ENCODE measurements at regions not wholly inside any gene's neighbourhood (a gene's known extent, or its start where the extent isn't known, plus 50 kb on each side); places are given as distances from the start of the nearest gene placed in this dataset.

DNA sequence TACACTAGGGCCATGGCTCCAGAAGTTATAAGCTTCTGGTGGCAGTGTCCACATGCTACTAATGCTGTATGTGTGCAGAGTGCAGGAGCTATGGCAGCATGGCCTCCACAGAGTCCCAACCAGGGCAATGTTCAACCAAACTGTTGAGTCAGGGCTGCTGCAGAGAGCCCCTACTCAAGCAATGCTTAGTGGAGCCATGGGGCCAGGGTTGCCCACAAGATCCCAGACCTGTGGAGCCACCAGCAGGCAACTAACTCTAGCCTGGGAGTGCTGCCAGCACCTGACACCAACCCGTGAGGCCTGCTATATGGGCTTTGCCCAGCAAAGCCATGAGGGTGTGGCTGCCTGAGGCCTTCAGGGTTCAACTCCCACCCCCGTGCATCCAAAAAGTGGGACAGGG is 655.2 kb downstream of the TBC1D22A start:
- H3K9ac ChIP-seq (ENCODE audit: low read depth, low read length, poor library complexity, severe bottlenecking), result no peak overlapping the region
- peaks cover 5% of the 10 kb centered on the region; the same call in 1 of the 2 replicates for H3K9me3 ChIP-seq (ENCODE audit: insufficient read depth, low read depth, low read length)
- H3K4me2 ChIP-seq (ENCODE audit: low read depth, low read length, poor library complexity, severe bottlenecking), result no peak overlapping the region
- H3K27me3 ChIP-seq (ENCODE audit: insufficient read depth, low read length, poor library complexity, severe bottlenecking), result no peaks in the 10 kb centered on the region
- H2AFZ ChIP-seq (ENCODE audit: low read length), result no peak overlapping the region
- H4K20me1 ChIP-seq (ENCODE audit: insufficient read depth, low read length, poor library complexity, severe bottlenecking), result no peaks in the 10 kb centered on the region
- no peaks in the 10 kb centered on the region for H3K9me2 ChIP-seq (replicated peaks; ENCODE audit: low read depth, low read length)
- no peak for TF ChIP-seq EZH2phosphoT487 (IDR thresholded peaks at IDR 0.05; ENCODE audit: borderline replicate concordance)
- TF ChIP-seq, protein P1, sequence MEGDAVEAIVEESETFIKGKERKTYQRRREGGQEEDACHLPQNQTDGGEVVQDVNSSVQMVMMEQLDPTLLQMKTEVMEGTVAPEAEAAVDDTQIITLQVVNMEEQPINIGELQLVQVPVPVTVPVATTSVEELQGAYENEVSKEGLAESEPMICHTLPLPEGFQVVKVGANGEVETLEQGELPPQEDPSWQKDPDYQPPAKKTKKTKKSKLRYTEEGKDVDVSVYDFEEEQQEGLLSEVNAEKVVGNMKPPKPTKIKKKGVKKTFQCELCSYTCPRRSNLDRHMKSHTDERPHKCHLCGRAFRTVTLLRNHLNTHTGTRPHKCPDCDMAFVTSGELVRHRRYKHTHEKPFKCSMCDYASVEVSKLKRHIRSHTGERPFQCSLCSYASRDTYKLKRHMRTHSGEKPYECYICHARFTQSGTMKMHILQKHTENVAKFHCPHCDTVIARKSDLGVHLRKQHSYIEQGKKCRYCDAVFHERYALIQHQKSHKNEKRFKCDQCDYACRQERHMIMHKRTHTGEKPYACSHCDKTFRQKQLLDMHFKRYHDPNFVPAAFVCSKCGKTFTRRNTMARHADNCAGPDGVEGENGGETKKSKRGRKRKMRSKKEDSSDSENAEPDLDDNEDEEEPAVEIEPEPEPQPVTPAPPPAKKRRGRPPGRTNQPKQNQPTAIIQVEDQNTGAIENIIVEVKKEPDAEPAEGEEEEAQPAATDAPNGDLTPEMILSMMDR (conservative IDR thresholded peaks at IDR 0.05; ENCODE audit: low read length), result no peak
- H3K36me3 ChIP-seq (ENCODE audit: insufficient read depth, low read length), result no peaks in the 10 kb centered on the region
- H3K4me1 ChIP-seq (ENCODE audit: insufficient read depth, low read length, poor library complexity, severe bottlenecking), result no peaks in the 10 kb centered on the region
- no peaks in the 10 kb centered on the region for H3K79me2 ChIP-seq (ENCODE audit: insufficient read depth, low read length)
- H3F3A ChIP-seq (ENCODE audit: low read depth), result no peaks in the 10 kb centered on the region
- no peak overlapping the region for H3K4me3 ChIP-seq (ENCODE audit: low read length, poor library complexity, severe bottlenecking)

- no peak overlapping the region for H2AFZ ChIP-seq (ENCODE audit: low read length)
- H4K20me1 ChIP-seq (ENCODE audit: insufficient read depth, low read length, poor library complexity, severe bottlenecking), result no peaks in the 10 kb centered on the region
- no peak overlapping the region for H3K9ac ChIP-seq (ENCODE audit: low read depth, low read length, poor library complexity, severe bottlenecking)
- no peak overlapping the region for H3K4me2 ChIP-seq (ENCODE audit: low read depth, low read length, poor library complexity, severe bottlenecking)
- no peaks in the 10 kb centered on the region for H3K79me2 ChIP-seq (ENCODE audit: insufficient read depth, low read length)
- no peaks in the 10 kb centered on the region for H3K9me2 ChIP-seq (replicated peaks; ENCODE audit: low read depth, low read length)
- no peaks in the 10 kb centered on the region for H3K36me3 ChIP-seq (ENCODE audit: insufficient read depth, low read length)
- peaks cover 3% of the 10 kb centered on the region; the same call in 1 of the 2 replicates for H3K9me3 ChIP-seq (ENCODE audit: insufficient read depth, low read depth, low read length)
- no peaks in the 10 kb centered on the region for H3K4me1 ChIP-seq (ENCODE audit: insufficient read depth, low read length, poor library complexity, severe bottlenecking)
- TF ChIP-seq EZH2phosphoT487 (IDR thresholded peaks at IDR 0.05; ENCODE audit: borderline replicate concordance), result no peak
- TF ChIP-seq, protein P1 (conservative IDR thresholded peaks at IDR 0.05; ENCODE audit: low read length), result no peak
- no peak overlapping the region for H3K4me3 ChIP-seq (ENCODE audit: low read length, poor library complexity, severe bottlenecking)
- H3F3A ChIP-seq (ENCODE audit: low read depth), result no peaks in the 10 kb centered on the region
- H3K27me3 ChIP-seq (ENCODE audit: insufficient read depth, low read length, poor library complexity, severe bottlenecking), result no peaks in the 10 kb centered on the region
Observed at GRCh38 chr22:47411006-47411405, 648.6 kb downstream of the TBC1D22A start.

DNA sequence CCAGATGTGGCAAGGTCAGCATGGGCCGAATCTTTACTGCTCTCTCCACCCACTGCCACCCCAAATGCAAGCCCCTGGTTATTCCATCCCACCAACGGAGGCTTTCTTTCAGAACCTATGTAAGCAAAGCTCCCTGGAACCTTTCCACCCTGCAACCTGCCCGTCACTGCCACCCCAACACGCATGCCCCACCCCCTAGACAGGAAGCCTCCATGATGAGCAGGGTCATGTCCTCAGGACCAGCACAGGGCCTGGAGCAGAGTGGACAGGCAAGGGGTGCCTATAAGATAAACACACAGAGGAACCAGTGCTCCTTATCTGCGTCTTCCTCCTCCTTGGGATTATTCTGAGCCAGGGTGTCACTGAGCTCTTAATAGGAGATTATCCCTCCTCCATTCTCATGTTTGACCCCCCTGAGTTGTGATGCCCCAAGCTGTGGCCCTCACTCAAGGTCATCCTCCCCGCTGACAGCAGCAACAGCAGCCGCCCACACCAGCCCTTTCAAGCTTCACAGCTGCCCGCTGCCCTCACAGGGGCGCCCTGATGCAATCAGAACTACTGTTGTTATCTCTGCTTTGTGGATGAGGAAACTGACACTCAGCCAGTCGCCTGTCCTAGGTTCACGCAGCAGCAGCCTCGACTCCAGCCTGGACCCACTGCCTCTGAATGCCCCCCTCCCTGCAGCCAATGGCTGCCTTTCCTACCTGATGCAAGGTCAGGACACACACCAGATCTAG is 647.3 kb downstream of the TBC1D22A start:
- no peaks in the 10 kb centered on the region for H3K4me1 ChIP-seq (ENCODE audit: insufficient read depth, low read length, poor library complexity, severe bottlenecking)
- TF ChIP-seq EZH2phosphoT487 (IDR thresholded peaks at IDR 0.05; ENCODE audit: borderline replicate concordance), result no peak
- TF ChIP-seq, protein P1 (conservative IDR thresholded peaks at IDR 0.05; ENCODE audit: low read length), result no peak

More for the DNA sequence above, 647.3 kb downstream of the TBC1D22A start:
- H4K20me1 ChIP-seq (ENCODE audit: insufficient read depth, low read length, poor library complexity, severe bottlenecking), result no peaks in the 10 kb centered on the region
- H3K4me2 ChIP-seq (ENCODE audit: low read depth, low read length, poor library complexity, severe bottlenecking), result no peak overlapping the region
- no peaks in the 10 kb centered on the region for H3K79me2 ChIP-seq (ENCODE audit: insufficient read depth, low read length)
- H3K9ac ChIP-seq (ENCODE audit: low read depth, low read length, poor library complexity, severe bottlenecking), result no peak overlapping the region
- H2AFZ ChIP-seq (ENCODE audit: low read length), result no peak overlapping the region
- H3K4me3 ChIP-seq (ENCODE audit: low read length, poor library complexity, severe bottlenecking), result no peak overlapping the region
- no peaks in the 10 kb centered on the region for H3K9me2 ChIP-seq (replicated peaks; ENCODE audit: low read depth, low read length)
- no peaks in the 10 kb centered on the region for H3F3A ChIP-seq (ENCODE audit: low read depth)
- peaks cover 3% of the 10 kb centered on the region; the same call in 1 of the 2 replicates for H3K9me3 ChIP-seq (ENCODE audit: insufficient read depth, low read depth, low read length)
- H3K36me3 ChIP-seq (ENCODE audit: insufficient read depth, low read length), result no peaks in the 10 kb centered on the region
- no peaks in the 10 kb centered on the region for H3K27me3 ChIP-seq (ENCODE audit: insufficient read depth, low read length, poor library complexity, severe bottlenecking)
